Hepatocyte (in vitro differentiated cells): ENCODE measurements at regions not wholly inside any gene's neighbourhood (a gene's known extent, or its start where the extent isn't known, plus 50 kb on each side); places are given as distances from the start of the nearest gene placed in this dataset.

Experiments used
- CTCF ChIP-seq: fragments of 200-600 bp; sonication (generic); IDR thresholded peaks from 2 replicates; pipeline ENCODE4 v1.5.1; 2016; ENCODE audit warnings: antibody characterized with exemption, mild to moderate bottlenecking; ENCODE audit not compliant: poor library complexity
- EZH2 ChIP-seq: fragments of 200-600 bp; sonication (generic); IDR thresholded peaks from 2 replicates; pipeline ENCODE4 v1.6.1; 2016; ENCODE audit warnings: antibody characterized with exemption, mild to moderate bottlenecking, borderline replicate concordance
- EZH2phosphoT487 ChIP-seq: fragments of 200-600 bp; sonication (generic); IDR thresholded peaks from one replicate; pipeline ENCODE4 v1.6.1; 2018; ENCODE audit warnings: antibody characterized with exemption, mild to moderate bottlenecking, low read depth, moderate library complexity; ENCODE audit not compliant: unreplicated experiment, severe bottlenecking

GRCh38 chr2:12641441-12641840 lies 75.3 kb upstream of the TRIB2 start:
- TF ChIP-seq EZH2phosphoT487 (no peak), CTCF (no peak), EZH2 (no peak)
